ENCODE measurements at regions not wholly inside any gene's neighbourhood (a gene's known extent, or its start where the extent isn't known, plus 50 kb on each side); places are given as distances from the start of the nearest gene placed in this dataset.

- TF ChIP-seq CTCF (IDR thresholded peaks at IDR 0.05), result no peak
- Mint-ChIP-seq H3K4me3 (no peak overlapping the region), H3K36me3 (ENCODE audit: low read depth) (no peaks in the 10 kb centered on the region), H3K4me1 (ENCODE audit: low read depth) (no peaks in the 10 kb centered on the region), H3K27ac (no peak overlapping the region), H3K27me3 (no peaks in the 10 kb centered on the region), H3K9me3 (no peaks in the 10 kb centered on the region)
- DNase-seq (no peak), ATAC-seq (no peak)
- intact Hi-C loops (cut with micrococcal nuclease), result no loop called here
- POLR2A ChIA-PET, result no interaction called here
- CTCF ChIA-PET, result no interaction called here
These were observed 303.2 kb upstream of the LRFN5 start for GRCh38 chr14:41303506-41303905.

- Mint-ChIP-seq H3K27ac (no peak overlapping the region), H3K27me3 (no peaks in the 10 kb centered on the region), H3K36me3 (ENCODE audit: low read depth) (no peaks in the 10 kb centered on the region), H3K4me3 (no peak overlapping the region), H3K9me3 (no peaks in the 10 kb centered on the region), H3K4me1 (ENCODE audit: low read depth) (no peaks in the 10 kb centered on the region)
- intact Hi-C loops (cut with micrococcal nuclease), result no loop called here
- CTCF ChIA-PET, result no interaction called here
- ATAC-seq, result no peak
- no peak for DNase-seq
- POLR2A ChIA-PET, result no interaction called here
- TF ChIP-seq CTCF (IDR thresholded peaks at IDR 0.05), result no peak
These were observed 303.9 kb upstream of the LRFN5 start for GRCh38 chr14:41302776-41303175.

- H3K36me3 Mint-ChIP-seq (ENCODE audit: low read depth), result no peaks in the 10 kb centered on the region
- no peaks in the 10 kb centered on the region for H3K9me3 Mint-ChIP-seq
- H3K4me1 Mint-ChIP-seq (ENCODE audit: low read depth), result no peaks in the 10 kb centered on the region
- DNase-seq (no peak), ATAC-seq (no peak)
- ChIA-PET POLR2A (no interaction called here), CTCF (no interaction called here)
- H3K27ac Mint-ChIP-seq, result no peak overlapping the region
- TF ChIP-seq CTCF (IDR thresholded peaks at IDR 0.05), result no peak
- intact Hi-C loops (cut with micrococcal nuclease), result no loop called here
- H3K4me3 Mint-ChIP-seq, result no peak overlapping the region
- no peaks in the 10 kb centered on the region for H3K27me3 Mint-ChIP-seq
These were observed 306.8 kb upstream of the LRFN5 start for GRCh38 chr14:41299924-41300323.

GRCh38 chr14:41298328-41298690 is 308.4 kb upstream of the LRFN5 start:
- DNase-seq (no peak), ATAC-seq (no peak)
- ChIA-PET POLR2A (no interaction called here), CTCF (no interaction called here)
- Mint-ChIP-seq H3K9me3 (no peaks in the 10 kb centered on the region), H3K27me3 (no peaks in the 10 kb centered on the region), H3K36me3 (ENCODE audit: low read depth) (no peaks in the 10 kb centered on the region), H3K4me3 (no peak overlapping the region), H3K4me1 (ENCODE audit: low read depth) (no peaks in the 10 kb centered on the region), H3K27ac (no peak overlapping the region)
- no peak for TF ChIP-seq CTCF (IDR thresholded peaks at IDR 0.05)
- intact Hi-C loops (cut with micrococcal nuclease), result no loop called here

- ChIA-PET CTCF (no interaction called here), POLR2A (no interaction called here)
- Mint-ChIP-seq H3K27ac (no peak overlapping the region), H3K36me3 (ENCODE audit: low read depth) (no peaks in the 10 kb centered on the region), H3K9me3 (no peaks in the 10 kb centered on the region), H3K27me3 (no peaks in the 10 kb centered on the region), H3K4me3 (no peak overlapping the region), H3K4me1 (ENCODE audit: low read depth) (no peaks in the 10 kb centered on the region)
- DNase-seq (no peak), ATAC-seq (no peak)
- no peak for TF ChIP-seq CTCF (IDR thresholded peaks at IDR 0.05)
- intact Hi-C loops (cut with micrococcal nuclease), result no loop called here
These were observed 308.9 kb upstream of the LRFN5 start for GRCh38 chr14:41297576-41298327.
